GM21515 (cell line): ENCODE measurements at regions not wholly inside any gene's neighbourhood (a gene's known extent, or its start where the extent isn't known, plus 50 kb on each side); places are given as distances from the start of the nearest gene placed in this dataset.
"Not testable (repeated sequence)": the region's sequence is repeated elsewhere in the genome, so short reads cannot be mapped to it uniquely, and the experiment has no call there.

ENCODE experiments used
- ATAC-seq: cut with Tn5 transposase; IDR thresholded peaks from one replicate; pipeline ENCODE4 v1.9.1; 2021; ENCODE audit not compliant: unreplicated experiment

DNA sequence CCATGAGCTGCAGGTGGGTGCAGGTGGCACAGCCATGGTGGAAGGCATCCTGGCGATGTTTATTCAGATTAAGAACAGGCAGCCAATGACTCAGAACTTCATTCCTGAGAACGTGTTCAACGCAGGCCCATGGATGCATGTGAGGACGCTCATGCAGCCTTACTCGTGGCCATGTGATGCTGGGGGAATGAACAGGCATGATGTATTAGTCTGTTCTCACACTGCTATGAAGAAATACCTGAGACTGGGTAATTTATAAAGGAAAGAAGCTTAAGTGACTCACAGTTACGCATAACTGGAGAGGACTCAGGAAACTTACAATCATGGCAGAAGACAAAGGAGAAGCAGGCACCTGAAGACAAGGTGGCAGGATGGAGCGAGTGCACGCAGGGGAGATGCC is 146.6 kb downstream of the RNASET2 start:
- ATAC-seq = no peak

- ATAC-seq = no peak
Observed at GRCh38 chr6:166806962-166807757, 149.2 kb downstream of the RNASET2 start.

DNA sequence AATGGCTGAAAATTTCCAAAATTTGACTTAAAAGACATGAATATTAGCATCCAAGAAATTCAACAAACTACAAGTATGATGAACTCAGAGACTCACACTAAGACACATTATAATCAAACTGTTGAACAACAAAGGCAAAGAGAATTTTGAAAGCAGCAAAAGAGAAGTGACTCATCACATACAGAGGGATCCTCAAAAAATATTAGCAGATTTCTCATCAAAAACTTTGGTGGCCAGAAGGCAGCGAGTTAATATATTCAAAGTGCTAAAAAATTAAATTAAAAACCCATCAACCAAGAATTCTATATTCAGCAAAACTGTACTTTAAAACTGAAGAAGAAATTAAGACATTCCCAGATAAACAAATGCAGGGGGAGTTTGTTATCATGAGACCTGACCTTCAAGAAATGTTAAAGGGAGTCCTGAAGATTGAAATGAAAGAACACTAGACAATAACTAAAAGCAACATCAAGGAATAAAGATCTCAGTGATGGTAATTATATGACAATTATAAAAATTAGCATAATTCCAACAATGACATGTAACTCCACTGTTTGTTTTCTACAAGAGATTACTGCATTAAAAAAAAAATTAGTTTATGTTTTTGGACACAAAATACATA is 150.0 kb downstream of the RNASET2 start:
- no peak for ATAC-seq

DNA sequence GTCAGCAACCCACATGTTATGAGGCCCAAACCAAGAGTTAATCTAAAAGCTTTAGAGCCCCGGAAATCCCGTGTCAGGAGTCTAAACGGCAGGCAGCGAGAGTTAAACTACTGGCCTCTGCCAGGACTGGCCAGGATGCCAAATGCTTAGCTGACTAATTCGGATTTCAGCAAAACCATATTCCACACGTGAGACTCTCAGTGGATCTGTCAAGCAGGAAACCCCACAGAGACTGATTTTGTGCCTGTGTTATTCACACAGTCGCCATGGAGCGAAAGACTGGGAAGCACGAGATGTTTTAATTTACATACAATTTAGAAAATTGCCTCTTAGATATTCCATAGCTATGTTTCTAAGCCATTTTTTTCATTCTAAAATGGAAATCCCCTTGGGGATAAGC is 152.9 kb downstream of the RNASET2 start:
- no peak for ATAC-seq

DNA sequence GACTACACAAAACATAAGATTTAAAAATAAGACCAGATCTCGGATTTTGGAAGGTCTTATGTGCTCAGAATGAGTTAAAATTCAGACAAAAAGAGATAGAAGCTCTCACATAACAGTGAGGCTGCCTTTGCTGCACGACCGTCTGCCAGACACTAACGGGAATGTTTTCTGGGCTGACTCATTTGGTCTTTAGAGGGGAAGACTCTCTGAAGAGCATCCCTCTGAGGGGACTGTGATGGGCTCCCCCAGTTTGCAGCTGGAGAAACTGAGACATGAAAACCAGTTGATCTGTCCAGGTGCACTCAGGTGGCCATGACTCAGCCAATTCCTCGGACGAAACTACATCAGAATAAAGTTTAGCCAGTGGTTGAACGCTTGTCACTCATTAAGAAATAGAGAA is 153.9 kb downstream of the RNASET2 start:
- no peak for ATAC-seq

DNA sequence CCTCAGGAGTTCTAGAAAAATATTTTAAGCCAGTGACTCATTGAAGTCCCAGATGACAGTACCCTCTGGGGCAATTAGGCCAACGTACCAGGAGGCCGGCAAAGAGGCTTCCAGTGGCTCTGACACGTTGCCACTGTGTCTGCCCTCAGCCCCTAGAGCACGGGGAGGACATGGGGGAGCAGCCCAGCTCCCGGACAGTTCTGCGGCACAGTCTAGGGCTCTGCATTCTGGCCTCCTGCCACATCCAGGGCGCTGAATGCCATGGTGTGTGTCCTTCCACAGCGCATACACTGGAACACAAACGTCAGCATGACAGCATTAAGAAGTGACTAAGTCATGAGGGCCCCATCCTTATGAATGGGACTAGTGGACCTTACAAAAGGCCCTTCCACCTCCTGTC is 156.2 kb downstream of the RNASET2 start:
- ATAC-seq = no peak

DNA sequence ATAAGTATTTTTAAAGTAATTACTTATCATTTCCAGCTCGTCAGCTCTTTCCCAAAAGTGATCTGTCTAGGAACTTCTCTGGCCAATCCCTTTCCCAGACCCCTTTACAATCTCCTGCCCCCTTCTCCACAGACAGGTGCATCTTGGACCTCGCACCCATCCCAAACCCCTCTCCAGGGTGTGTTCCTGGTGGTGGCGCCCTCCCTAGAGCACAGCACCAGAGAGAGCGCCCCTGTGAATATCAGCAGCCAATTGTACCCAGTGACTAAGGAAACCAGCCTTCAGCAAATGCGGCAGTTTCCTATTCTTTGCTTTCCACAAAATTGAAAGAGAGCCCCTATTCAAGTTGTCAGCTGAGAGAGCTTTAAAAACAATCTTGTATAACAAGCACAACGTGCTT is 157.7 kb downstream of the RNASET2 start:
- no peak for ATAC-seq

DNA sequence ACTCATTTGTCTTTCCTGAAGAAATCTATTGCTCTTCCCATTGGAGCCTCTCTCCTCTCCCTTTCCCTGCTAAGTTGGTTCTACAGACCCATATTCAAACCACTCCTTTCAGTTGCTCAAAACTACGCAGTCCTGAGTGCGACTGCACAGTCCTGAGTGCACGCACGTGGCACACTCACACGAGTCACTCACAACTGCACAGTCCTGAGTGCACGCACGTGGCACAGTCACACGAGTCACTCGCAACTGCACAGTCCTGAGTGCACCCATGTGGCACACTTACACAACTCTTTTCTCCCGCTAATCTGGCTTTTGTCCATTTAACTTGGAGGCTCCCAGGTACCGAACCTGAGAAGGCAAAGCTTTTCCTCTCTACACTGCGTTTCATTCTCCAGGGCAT is 159.7 kb downstream of the RNASET2 start:
- ATAC-seq = no peak

DNA sequence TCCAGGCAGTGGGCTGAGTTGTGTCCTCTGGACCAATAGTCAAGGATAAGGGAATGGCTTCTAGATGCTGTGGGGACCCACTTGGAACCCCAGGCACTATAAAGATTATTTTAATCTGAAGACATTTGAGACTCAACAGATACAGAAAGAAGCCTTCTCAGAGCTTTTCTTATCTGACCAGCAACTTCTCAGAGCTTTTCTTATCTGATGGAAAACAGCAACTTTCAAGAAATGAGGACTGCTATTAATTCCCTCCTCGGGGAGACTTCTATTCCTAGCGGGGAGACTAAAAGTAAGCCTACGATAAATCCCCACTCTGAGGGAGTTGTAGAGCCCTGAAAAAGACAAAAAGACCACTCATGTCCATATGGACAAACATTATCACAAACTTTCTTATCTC is 160.5 kb downstream of the RNASET2 start:
- ATAC-seq = no peak

- not testable (repeated sequence) for ATAC-seq
Observed at GRCh38 chr6:166790808-166791207, 163.8 kb upstream of the RPS6KA2 start.

- not testable (repeated sequence) for ATAC-seq
Observed at GRCh38 chr6:166788846-166789529, 161.9 kb upstream of the RPS6KA2 start.

DNA sequence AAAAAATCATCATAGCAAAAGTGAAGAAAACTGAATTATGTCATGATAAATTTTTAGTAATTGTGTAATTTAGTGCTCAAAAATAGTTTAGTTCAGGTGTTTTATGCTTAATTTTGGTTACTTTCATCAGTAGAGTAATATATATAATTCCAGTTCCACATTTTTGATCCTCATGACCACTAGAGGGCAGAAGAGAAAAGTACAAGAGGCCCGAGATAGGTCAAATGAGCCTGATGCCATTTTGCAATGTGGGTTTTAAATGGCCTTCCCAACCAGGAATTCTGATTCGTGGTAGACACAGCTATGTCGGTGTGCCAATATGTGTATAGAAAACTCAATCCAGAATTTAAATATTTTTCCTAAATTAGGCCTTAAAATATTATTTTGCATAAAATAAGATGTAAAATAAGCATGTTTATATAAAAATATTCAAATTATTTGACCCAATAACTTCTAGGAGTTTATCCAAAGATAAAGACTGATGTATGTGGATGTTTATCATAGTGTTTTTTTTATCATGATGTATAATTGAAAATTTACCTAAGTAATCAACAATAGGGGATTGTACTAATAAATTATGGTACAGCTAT is 159.7 kb upstream of the RPS6KA2 start:
- ATAC-seq = no peak

DNA sequence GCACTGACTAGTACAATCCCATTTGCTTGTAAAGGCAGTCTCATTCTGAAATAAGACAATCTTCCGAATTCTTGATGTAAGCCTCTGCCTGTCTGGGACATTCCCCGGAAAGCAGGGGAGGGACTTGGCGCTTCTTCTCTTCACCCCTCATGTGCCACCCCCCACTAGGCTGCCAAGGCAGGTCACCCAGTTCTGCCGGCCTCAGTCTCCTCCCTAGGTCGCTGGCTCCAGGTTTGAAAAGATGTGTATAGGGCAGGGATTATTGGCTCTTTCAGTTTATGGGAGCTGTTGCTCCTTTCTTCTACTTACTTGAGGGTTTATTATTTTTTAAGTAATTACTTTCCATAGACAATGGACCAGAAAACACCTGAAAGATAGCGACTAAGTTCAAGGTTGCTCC is 158.1 kb upstream of the RPS6KA2 start:
- ATAC-seq = no peak

DNA sequence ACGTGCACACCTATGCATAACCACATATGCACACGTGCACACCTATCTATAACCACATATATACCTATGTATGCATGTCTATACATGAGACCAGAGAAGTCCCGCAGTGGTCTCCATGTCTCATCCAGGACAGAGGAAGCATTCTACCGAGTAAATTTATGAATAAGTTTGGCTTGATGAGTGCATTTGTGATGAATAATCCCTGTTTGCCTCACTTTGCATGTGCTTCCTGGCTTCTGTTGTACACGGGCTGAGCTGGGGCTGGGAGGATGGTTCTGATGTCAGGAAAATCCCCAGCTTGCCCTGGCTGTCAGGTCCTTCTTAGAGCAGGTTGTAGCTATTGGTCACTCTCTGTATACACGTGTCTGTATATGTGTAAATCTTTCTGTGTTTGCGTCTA is 157.6 kb upstream of the RPS6KA2 start:
- ATAC-seq = no peak

GRCh38 chr6:166782520-166782919 is 155.5 kb upstream of the RPS6KA2 start:
- no peak for ATAC-seq

- ATAC-seq = no peak
Observed at GRCh38 chr6:166781331-166781730, 154.3 kb upstream of the RPS6KA2 start.

- no peak for ATAC-seq
Observed at GRCh38 chr6:166779963-166780683, 153.1 kb upstream of the RPS6KA2 start.

DNA sequence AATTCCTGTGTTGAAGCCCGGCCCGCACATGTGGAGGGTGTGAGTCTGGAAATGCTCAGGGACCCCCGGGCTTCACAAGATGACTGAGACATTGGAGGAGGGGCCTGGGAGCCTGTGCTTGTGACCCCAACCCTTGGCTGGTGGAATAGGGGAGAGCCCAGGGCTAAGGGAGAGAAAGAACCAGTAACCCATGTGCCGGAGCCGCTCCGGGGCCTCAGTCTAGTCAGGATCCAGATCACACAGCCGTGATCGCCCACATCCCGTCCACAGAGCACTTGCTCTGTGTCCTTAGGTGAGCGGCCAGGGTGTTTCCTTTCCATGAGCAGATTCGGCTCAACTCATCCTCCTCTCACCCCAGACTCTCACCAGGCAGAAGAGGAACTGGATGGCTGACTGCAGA is 152.3 kb upstream of the RPS6KA2 start:
- ATAC-seq = no peak

GRCh38 chr6:166778776-166779175 is 151.7 kb upstream of the RPS6KA2 start:
- no peak for ATAC-seq

- ATAC-seq = no peak
Observed at GRCh38 chr6:166778046-166778445, 151.0 kb upstream of the RPS6KA2 start.

DNA sequence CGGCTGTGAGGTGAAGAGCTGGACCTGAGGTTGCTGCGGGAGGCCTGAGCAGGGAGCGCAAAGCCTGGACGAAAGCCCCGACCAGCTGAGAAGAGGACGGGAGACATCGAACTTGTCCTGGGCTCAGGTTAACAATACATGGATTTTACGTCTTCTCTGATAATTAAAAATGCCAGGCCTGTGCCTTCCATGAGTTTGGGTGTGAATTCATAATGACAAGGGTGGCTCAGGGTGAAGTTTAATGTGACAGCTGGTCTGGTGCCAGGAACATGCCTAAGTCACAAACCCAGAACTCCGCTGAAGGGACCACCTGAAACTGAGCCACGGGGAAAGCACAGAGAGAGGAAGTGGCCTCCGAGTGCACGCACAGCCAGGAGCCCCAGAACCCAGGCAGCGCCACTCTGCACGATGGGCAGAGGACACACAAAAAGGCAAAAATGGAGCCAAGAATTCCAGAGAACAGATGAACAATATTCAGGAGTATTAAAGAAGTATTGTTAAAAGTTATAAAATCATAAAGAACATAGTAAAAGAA is 150.1 kb upstream of the RPS6KA2 start:
- no peak for ATAC-seq
